ENCODE measurements at regions not wholly inside any gene's neighbourhood (a gene's known extent, or its start where the extent isn't known, plus 50 kb on each side); places are given as distances from the start of the nearest gene placed in this dataset.

DNA sequence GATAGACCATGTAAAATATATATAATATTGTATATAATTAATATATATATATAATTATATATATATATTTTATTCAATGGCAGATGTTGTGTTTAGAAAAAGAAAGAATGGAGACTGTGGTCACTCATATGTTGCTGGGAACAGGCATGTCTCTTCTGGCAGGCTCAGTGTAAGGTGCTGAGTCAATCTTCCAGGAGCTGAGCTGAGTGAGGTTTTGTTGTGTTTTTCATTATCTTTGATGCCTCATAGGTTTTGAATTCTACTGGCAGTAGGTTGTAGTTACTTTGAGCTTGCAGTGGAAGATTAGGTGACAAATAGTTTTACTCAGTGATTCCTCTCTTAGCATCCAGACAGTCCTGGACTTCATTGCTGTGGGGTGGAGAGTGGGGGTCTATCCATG lies 561.3 kb downstream of the IRX1 start:
- no peak for DNase-seq (ENCODE audit: low read depth in 1 of 2, low spot score in 2 of 2)
- no peaks in the 10 kb centered on the region for H3K4me1 ChIP-seq (replicated peaks)
- H3K9me3 ChIP-seq (replicated peaks) = peaks cover 15% of the 10 kb centered on the region; the same call in 1 of the 2 replicates
- H3K36me3 ChIP-seq = no peaks in the 10 kb centered on the region
- no peaks in the 10 kb centered on the region for H3K27me3 ChIP-seq (replicated peaks)
- no peak overlapping the region for H3K4me3 ChIP-seq
- H3K27ac ChIP-seq = no peak overlapping the region

DNA sequence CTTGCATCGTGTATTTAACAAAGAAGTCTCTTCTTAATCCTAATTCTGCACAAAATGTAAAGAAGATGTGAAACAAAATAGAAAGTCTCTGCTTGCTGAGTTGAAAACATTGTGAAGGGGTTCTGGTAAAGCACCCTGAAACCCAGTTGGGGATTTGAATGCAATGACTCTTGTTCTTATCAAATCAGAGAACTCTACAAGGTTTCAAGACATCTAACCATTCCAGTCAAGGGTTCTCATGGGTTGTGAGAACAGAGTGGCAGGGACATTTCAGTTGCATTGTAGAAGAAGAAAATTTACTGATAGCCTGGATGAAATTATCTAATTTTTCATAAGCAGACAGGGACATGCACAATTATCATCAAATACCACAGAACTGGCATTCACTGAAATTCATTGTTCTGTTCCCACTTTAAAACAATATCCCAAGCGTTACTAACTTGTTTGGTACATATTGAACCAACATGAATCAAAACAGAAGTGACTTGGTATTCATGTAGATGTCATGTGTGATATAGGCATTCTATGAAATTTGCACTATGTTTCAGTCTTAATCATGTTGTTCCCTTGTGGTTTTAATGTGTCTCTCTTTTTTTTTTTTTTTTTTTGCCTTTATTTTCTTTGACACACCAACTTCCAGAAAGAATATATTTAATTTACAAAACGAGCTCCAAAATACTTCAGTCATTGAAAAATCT lies 563.3 kb downstream of the IRX1 start:
- Histone ChIP-seq H3K9me3 (replicated peaks) (peaks cover 15% of the 10 kb centered on the region; the same call in 1 of the 2 replicates), H3K27me3 (replicated peaks) (no peaks in the 10 kb centered on the region), H3K4me3 (no peak overlapping the region), H3K4me1 (replicated peaks) (no peaks in the 10 kb centered on the region), H3K36me3 (no peaks in the 10 kb centered on the region), H3K27ac (no peak overlapping the region)
- no peak for DNase-seq (ENCODE audit: low read depth in 1 of 2, low spot score in 2 of 2)

DNA sequence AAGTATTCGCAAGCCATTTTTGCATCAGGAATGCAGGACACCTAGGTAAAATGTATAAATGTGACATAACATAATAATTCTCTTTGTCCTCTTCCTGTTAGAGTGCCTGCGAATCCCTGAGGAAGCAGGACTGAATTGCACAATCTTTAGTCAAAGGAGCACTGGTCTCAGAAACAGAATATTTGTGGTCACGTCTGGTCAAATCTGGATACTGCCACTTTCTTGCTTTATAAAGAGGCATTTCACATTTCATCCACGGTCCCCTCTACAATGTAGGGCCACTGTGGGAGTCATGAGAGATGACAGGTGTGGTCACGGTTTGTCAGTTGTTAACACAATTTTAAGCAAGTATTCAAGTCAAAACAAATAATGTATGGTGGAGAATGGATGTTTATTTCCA lies 564.0 kb downstream of the IRX1 start:
- no peaks in the 10 kb centered on the region for H3K36me3 ChIP-seq
- H3K27ac ChIP-seq = no peak overlapping the region
- H3K4me3 ChIP-seq = no peak overlapping the region
- no peak for DNase-seq (ENCODE audit: low read depth in 1 of 2, low spot score in 2 of 2)
- H3K4me1 ChIP-seq (replicated peaks) = no peaks in the 10 kb centered on the region
- peaks cover 10% of the 10 kb centered on the region; the same call in 1 of the 2 replicates for H3K9me3 ChIP-seq (replicated peaks)
- H3K27me3 ChIP-seq (replicated peaks) = no peaks in the 10 kb centered on the region

DNA sequence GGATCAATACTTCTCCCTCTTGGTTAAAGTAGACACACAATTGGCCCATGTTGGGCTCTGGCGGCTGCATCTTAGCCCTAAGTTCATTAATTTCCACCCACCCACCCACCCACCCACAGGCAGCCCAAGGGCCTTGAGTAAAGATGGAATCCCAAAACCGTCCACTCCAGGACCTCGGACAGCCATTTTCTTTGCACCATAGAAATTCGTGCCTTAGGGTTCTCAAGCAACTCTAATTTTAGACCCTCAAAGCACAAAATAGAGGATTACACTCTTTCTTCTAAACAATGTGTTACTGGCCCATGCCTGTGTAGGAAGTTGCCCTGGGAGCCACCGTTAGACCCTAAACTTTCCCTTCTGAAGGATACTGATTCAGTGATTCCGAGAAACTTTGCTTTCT lies 568.5 kb downstream of the IRX1 start:
- DNase-seq (ENCODE audit: low read depth in 1 of 2, low spot score in 2 of 2) = no peak
- Histone ChIP-seq H3K27me3 (replicated peaks) (no peaks in the 10 kb centered on the region), H3K4me3 (no peak overlapping the region), H3K9me3 (replicated peaks) (peaks cover 13% of the 10 kb centered on the region), H3K27ac (no peak overlapping the region), H3K4me1 (replicated peaks) (no peaks in the 10 kb centered on the region), H3K36me3 (no peaks in the 10 kb centered on the region)

DNA sequence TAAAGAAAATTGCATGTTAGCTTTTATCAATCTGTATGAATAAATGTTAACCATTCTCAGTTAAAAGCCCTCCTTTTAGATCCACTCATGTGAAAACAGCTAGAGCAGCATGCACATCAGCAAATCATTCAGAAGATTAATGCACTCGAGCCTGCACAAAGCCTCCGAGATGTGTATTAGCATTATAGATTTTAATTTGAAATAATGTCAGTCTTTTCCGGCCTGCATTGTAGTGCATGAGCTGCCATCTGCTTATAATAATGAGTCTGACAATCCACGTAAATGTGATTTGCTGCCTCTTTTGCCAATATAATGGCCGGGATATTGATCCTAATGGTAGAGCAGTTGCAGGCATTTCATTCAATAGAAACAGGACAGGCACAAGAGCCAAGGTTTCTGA lies 585.1 kb downstream of the IRX1 start:
- Histone ChIP-seq H3K9me3 (replicated peaks) (peaks cover 19% of the 10 kb centered on the region), H3K27ac (no peak overlapping the region), H3K4me3 (no peak overlapping the region), H3K36me3 (no peaks in the 10 kb centered on the region; the same call in 1 of the 2 replicates), H3K27me3 (replicated peaks) (no peaks in the 10 kb centered on the region), H3K4me1 (replicated peaks) (no peaks in the 10 kb centered on the region)
- DNase-seq (ENCODE audit: low read depth in 1 of 2, low spot score in 2 of 2) = no peak

DNA sequence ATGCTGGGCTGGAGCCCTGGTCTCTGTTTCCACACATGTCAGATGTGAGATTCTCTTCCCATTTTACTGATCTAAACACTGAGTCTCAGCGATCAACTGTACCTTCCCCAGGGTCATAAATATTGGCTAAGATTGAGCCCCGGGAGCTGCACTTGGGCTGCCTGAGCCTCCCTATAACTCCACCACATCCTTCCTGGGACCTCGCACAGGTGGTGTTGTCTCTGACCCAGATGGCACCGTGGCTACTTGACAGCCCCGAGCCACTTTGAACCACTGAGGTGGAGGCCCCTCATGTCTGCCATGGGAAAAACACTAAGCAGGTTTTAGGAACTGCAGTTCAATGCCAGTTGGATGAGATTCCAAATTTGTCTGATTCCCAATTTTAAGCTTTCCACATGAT lies 586.5 kb downstream of the IRX1 start:
- no peak overlapping the region for H3K4me3 ChIP-seq
- H3K27me3 ChIP-seq (replicated peaks) = no peaks in the 10 kb centered on the region
- H3K9me3 ChIP-seq (replicated peaks) = peaks cover 32% of the 10 kb centered on the region
- H3K27ac ChIP-seq = no peak overlapping the region
- no peaks in the 10 kb centered on the region; the same call in 1 of the 2 replicates for H3K36me3 ChIP-seq
- H3K4me1 ChIP-seq (replicated peaks) = no peaks in the 10 kb centered on the region
- no peak for DNase-seq (ENCODE audit: low read depth in 1 of 2, low spot score in 2 of 2)

DNA sequence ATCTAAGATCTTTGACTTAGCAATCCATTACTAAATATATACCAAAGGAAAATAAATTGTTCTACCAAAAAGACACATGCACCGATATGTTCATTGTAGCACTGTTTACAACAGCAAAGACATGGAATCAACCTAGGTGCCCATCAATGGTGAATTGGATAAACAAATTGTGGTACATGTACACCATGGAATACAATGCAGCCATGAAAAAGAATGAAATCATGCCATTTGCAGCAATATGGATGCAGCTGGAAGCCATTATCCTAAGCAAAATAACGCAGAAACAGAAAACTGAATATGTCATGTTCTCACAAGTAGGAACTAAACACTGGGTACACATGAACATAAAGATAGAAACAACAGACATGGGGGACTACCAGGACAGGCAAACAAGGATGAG lies 589.5 kb downstream of the IRX1 start:
- H3K27ac ChIP-seq = no peak overlapping the region
- DNase-seq (ENCODE audit: low read depth in 1 of 2, low spot score in 2 of 2) = no peak
- peaks cover 34% of the 10 kb centered on the region for H3K9me3 ChIP-seq (replicated peaks)
- no peaks in the 10 kb centered on the region for H3K27me3 ChIP-seq (replicated peaks)
- H3K4me1 ChIP-seq (replicated peaks) = no peaks in the 10 kb centered on the region
- H3K4me3 ChIP-seq = no peak overlapping the region
- H3K36me3 ChIP-seq = no peaks in the 10 kb centered on the region

DNA sequence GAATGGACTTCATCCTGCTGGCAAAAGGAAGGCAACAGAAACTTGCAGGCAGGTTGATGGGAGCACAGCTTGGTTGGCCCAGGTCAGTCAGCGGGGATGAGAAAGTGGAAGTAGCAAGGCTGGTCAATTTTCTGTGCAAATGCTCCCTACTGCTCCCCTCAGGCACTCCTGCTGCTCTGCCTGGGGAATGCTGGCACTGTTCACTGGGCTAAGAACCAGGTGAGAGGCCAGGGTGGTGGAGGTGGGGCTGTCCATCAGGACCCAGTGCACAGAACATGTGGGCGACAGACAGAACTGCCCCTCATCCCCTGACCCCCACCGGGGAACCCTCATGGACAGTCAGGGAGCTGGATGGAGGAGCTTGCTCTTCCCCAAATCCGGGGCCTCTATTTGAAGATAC lies 593.1 kb downstream of the IRX1 start:
- Histone ChIP-seq H3K36me3 (no peaks in the 10 kb centered on the region), H3K9me3 (replicated peaks) (peaks cover 29% of the 10 kb centered on the region), H3K4me1 (replicated peaks) (no peaks in the 10 kb centered on the region), H3K4me3 (no peak overlapping the region), H3K27me3 (replicated peaks) (no peaks in the 10 kb centered on the region), H3K27ac (no peak overlapping the region)
- DNase-seq (ENCODE audit: low read depth in 1 of 2, low spot score in 2 of 2) = no peak

DNA sequence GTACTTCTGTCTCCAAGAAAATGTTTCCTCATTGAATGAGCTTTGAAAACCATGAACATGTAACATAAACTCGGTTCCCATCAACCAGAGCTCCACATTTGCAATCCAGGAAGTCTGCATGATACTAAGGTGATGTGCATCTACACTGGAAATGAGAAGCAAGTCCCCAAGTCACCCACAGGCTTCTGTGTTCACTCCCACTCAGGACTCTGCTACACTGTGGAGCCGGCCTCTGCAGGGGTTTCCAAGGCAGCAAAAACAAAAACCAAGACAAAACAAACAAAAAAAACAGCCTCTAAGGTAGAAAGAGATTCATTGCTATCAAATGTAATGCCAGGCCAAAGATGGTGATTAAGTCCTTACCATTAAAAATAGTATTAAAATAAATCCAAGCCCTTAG lies 593.7 kb downstream of the IRX1 start:
- H3K9me3 ChIP-seq (replicated peaks) = peaks cover 29% of the 10 kb centered on the region
- H3K36me3 ChIP-seq = no peaks in the 10 kb centered on the region
- no peak for DNase-seq (ENCODE audit: low read depth in 1 of 2, low spot score in 2 of 2)
- H3K4me3 ChIP-seq = no peak overlapping the region
- H3K27ac ChIP-seq = no peak overlapping the region
- H3K27me3 ChIP-seq (replicated peaks) = no peaks in the 10 kb centered on the region
- H3K4me1 ChIP-seq (replicated peaks) = no peaks in the 10 kb centered on the region

DNA sequence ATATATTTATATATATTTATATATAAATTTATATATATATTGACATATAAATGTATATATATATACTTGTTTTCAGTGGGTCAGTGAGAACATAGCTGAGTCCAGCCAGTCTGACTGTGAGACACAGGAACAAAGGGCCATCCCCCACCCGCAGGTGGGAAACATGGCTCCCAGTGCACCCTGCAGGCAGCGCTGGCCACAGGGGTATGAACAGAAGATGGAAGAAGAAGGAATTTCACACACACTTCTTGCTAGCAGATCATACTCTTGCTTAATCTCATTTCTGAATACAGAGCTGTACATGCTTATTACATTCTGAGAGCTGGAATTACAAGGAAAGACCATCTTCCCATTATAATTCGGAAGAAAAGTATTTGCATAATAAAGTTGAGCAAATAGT lies 595.4 kb downstream of the IRX1 start:
- Histone ChIP-seq H3K4me3 (no peak overlapping the region), H3K36me3 (no peaks in the 10 kb centered on the region), H3K27ac (no peak overlapping the region), H3K9me3 (replicated peaks) (peaks cover 18% of the 10 kb centered on the region), H3K4me1 (replicated peaks) (no peaks in the 10 kb centered on the region), H3K27me3 (replicated peaks) (no peaks in the 10 kb centered on the region)
- no peak for DNase-seq (ENCODE audit: low read depth in 1 of 2, low spot score in 2 of 2)

DNA sequence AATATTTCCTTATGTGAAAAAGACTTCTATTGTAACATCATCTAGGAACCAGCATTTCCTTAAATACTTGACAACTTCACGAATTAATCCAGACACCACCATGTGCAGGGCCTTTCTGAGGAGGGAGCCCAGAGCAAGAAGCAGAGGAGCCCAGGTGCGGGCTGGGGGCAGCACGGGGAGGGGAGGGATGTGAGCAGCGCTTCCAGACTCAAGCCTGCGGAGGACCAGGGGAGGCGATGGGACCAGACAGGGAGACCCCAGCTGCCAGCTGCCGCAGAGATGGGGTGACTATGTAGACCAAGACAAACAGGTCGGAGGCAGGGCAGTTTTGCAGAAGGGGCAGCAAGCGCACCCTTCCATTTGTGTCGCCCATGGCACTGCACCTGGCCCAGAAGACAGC lies 596.1 kb downstream of the IRX1 start:
- Histone ChIP-seq H3K4me3 (no peak overlapping the region), H3K27me3 (replicated peaks) (no peaks in the 10 kb centered on the region), H3K36me3 (no peaks in the 10 kb centered on the region), H3K9me3 (replicated peaks) (peaks cover 13% of the 10 kb centered on the region), H3K27ac (no peak overlapping the region), H3K4me1 (replicated peaks) (no peaks in the 10 kb centered on the region)
- DNase-seq (ENCODE audit: low read depth in 1 of 2, low spot score in 2 of 2) = no peak

DNA sequence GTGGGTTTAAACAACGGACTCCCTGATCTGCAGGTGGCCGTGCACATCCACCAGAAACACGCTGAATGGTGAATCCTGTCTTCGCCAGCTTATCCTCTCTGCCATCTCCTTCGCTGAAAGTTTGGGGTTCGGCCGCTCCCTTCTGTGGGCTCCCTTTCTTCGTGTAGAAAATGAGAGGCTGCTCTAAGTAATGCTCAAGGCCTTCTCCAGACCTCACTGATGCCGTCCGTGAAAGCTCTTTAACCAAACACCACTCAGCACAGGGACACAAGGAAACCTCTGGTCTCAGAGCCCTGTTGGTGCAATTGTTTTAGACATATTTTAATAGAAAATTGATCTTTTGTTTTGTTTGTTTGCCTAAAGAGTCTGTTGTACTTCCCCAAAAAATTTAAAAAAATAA lies 596.5 kb downstream of the IRX1 start:
- DNase-seq (ENCODE audit: low read depth in 1 of 2, low spot score in 2 of 2) = no peak
- H3K4me1 ChIP-seq (replicated peaks) = no peaks in the 10 kb centered on the region
- H3K36me3 ChIP-seq = no peaks in the 10 kb centered on the region
- H3K9me3 ChIP-seq (replicated peaks) = peaks cover 12% of the 10 kb centered on the region
- H3K27me3 ChIP-seq (replicated peaks) = no peaks in the 10 kb centered on the region
- no peak overlapping the region for H3K27ac ChIP-seq
- no peak overlapping the region for H3K4me3 ChIP-seq

DNA sequence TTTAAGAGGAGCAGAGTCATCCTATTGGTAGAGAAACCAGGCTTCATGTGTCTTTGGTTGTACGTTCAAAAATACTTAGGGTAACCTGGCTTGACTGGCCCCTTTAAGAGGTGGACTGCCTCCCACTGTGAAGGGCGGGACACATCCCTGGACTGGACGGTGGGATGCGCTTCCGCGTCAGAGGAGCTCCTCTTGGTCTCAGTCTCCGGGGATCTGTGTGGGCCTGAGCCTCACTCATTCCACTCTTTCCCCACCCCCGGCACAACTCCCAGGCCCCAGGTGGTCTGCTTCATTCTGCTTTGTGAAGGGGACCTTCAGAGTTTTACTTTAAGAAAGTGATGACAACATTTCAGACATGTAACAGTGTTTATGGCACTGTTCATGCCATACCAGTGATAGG lies 601.1 kb downstream of the IRX1 start:
- Histone ChIP-seq H3K27me3 (replicated peaks) (no peaks in the 10 kb centered on the region), H3K4me3 (no peak overlapping the region), H3K9me3 (replicated peaks) (peaks cover 7% of the 10 kb centered on the region), H3K36me3 (no peaks in the 10 kb centered on the region), H3K27ac (no peak overlapping the region), H3K4me1 (replicated peaks) (no peaks in the 10 kb centered on the region)
- DNase-seq (ENCODE audit: low read depth in 1 of 2, low spot score in 2 of 2) = no peak

DNA sequence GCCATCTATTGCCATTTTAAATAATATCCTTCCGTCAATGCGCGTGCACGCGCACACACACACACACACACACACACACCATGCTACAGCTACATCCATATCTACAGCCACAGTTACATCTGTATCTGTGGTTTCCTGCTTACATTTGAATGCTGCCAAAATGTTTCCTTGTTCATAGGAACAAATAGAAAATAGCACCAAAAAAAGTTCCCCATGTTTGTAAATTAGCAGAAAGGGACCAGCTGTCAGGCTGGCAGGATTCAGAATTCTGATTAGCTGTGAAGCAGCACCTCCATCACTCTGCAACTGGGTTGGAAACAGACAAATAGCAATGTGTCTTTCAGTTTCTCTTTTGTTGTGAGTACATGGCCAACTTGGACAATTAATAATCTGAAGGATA lies 601.5 kb downstream of the IRX1 start:
- H3K4me3 ChIP-seq = no peak overlapping the region
- H3K9me3 ChIP-seq (replicated peaks) = peaks cover 7% of the 10 kb centered on the region
- no peak overlapping the region for H3K27ac ChIP-seq
- H3K36me3 ChIP-seq = no peaks in the 10 kb centered on the region
- H3K27me3 ChIP-seq (replicated peaks) = no peaks in the 10 kb centered on the region
- no peak for DNase-seq (ENCODE audit: low read depth in 1 of 2, low spot score in 2 of 2)
- no peaks in the 10 kb centered on the region for H3K4me1 ChIP-seq (replicated peaks)

DNA sequence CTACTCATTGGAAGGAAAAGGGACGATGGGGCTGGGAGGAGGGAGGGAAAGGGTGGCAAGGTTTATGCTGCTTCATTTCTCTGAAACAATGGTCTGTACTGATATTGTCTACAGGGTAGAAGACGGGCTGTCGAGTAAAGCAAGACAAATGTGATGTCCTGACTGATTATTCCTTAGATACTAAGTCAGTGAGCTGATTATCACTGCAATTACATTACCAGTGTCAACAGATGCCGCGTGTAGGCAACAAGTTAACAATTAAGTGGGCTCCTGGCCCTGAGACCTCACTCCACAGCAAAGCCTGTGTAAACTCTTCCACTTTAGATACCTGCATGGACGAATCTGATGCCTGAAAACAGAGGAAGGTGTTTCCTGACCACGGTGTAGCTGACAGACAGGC lies 602.8 kb downstream of the IRX1 start:
- no peaks in the 10 kb centered on the region for H3K36me3 ChIP-seq
- H3K4me1 ChIP-seq (replicated peaks) = no peaks in the 10 kb centered on the region
- H3K27ac ChIP-seq = no peak overlapping the region
- H3K9me3 ChIP-seq (replicated peaks) = peaks cover 7% of the 10 kb centered on the region
- DNase-seq (ENCODE audit: low read depth in 1 of 2, low spot score in 2 of 2) = no peak
- no peaks in the 10 kb centered on the region for H3K27me3 ChIP-seq (replicated peaks)
- no peak overlapping the region for H3K4me3 ChIP-seq
